Lower leg skin (tissue), 3 donors: ENCODE measurements at regions not wholly inside any gene's neighbourhood (a gene's known extent, or its start where the extent isn't known, plus 50 kb on each side); places are given as distances from the start of the nearest gene placed in this dataset.

Source experiments
- CTCF ChIP-seq, 3 donors: fragments of 450-650 bp; IDR thresholded peaks; one replicate each; pipeline ENCODE4 v1.5.1; 2016; ENCODE audit warnings: antibody characterized with exemption in 3 of 3, mild to moderate bottlenecking in 3 of 3, moderate library complexity in 2 of 3
- POLR2A ChIP-seq, 2 donors: fragments of 450-650 bp; IDR thresholded peaks; one replicate each; pipeline ENCODE4 v1.6.1; 2016 to 2017; ENCODE audit warnings: antibody characterized with exemption in 2 of 2, mild to moderate bottlenecking in 1 of 2, moderate library complexity in 1 of 2

GRCh38 chr14:37746140-37746832 is 150.9 kb downstream of the TTC6 start:
- TF ChIP-seq CTCF (IDR thresholded peaks at IDR 0.05) (no peak), POLR2A (IDR thresholded peaks at IDR 0.05) (no peak)
